ENCODE measurements at regions not wholly inside any gene's neighbourhood (a gene's known extent, or its start where the extent isn't known, plus 50 kb on each side); places are given as distances from the start of the nearest gene placed in this dataset.
"Not testable (repeated sequence)": the region's sequence is repeated elsewhere in the genome, so short reads cannot be mapped to it uniquely, and the experiment has no call there.

DNA sequence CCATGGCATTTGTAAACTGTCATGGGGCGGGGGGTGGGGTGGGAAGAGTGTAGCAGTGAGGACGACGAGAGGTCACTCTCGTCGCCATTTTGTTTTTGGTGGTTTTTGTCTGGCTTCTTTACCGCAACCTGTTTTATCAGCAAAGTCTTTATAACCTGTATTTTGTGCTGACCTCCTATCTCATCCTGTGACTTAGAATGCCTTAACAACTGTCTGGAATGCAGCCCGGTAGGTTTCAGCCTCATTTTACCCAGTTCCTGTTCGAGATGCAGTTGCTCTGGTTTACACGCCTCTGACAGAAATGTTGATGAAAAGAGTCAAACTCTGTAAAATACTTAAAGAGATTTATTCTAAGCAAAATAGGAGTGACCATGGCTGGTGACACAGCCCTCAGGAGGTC, 852.0 kb downstream of the DACH1 start:
- no peak for DNase-seq
- H3K36me3 ChIP-seq (ENCODE audit: control insufficient read depth, insufficient read depth, low read length) = no peaks in the 10 kb centered on the region
- H3K4me1 ChIP-seq (ENCODE audit: control insufficient read depth, insufficient read depth, low read length, poor library complexity, severe bottlenecking) = no peaks in the 10 kb centered on the region
- no peak overlapping the region for H3K27ac ChIP-seq (ENCODE audit: insufficient read depth, low read length, poor library complexity, severe bottlenecking)
- no peak overlapping the region for H3K4me3 ChIP-seq (ENCODE audit: insufficient read depth, low read depth, low read length, poor library complexity, severe bottlenecking)
- no peaks in the 10 kb centered on the region for H3K27me3 ChIP-seq (replicated peaks; ENCODE audit: control insufficient read depth, insufficient read depth, low read length, poor library complexity, severe bottlenecking)
- H3K9me3 ChIP-seq (ENCODE audit: control insufficient read depth, low read length) = no peaks in the 10 kb centered on the region

DNA sequence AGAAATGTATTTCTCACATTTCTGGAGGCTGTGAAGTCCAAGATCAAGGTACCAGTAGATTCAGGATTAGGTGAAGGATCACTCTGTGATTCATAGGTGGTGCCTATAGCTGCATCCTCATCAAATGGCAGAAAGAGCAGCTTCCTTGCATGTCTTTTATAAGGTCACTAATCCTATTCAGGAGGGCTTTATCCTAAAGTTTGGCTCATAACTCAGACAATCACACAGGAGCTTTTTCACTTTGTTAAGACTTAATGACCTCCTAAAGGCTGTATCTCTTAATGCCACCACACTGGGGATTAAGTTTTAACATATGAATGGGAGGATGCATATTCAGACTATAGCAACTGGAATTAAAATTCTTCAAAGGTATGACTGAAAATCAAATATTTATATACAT, 861.1 kb downstream of the DACH1 start:
- DNase-seq = no peak
- no peaks in the 10 kb centered on the region for H3K36me3 ChIP-seq (ENCODE audit: control insufficient read depth, insufficient read depth, low read length)
- H3K27ac ChIP-seq (ENCODE audit: insufficient read depth, low read length, poor library complexity, severe bottlenecking) = no peak overlapping the region
- H3K9me3 ChIP-seq (ENCODE audit: control insufficient read depth, low read length) = no peaks in the 10 kb centered on the region
- H3K4me1 ChIP-seq (ENCODE audit: control insufficient read depth, insufficient read depth, low read length, poor library complexity, severe bottlenecking) = no peaks in the 10 kb centered on the region
- H3K4me3 ChIP-seq (ENCODE audit: insufficient read depth, low read depth, low read length, poor library complexity, severe bottlenecking) = no peak overlapping the region
- no peaks in the 10 kb centered on the region for H3K27me3 ChIP-seq (replicated peaks; ENCODE audit: control insufficient read depth, insufficient read depth, low read length, poor library complexity, severe bottlenecking)

DNA sequence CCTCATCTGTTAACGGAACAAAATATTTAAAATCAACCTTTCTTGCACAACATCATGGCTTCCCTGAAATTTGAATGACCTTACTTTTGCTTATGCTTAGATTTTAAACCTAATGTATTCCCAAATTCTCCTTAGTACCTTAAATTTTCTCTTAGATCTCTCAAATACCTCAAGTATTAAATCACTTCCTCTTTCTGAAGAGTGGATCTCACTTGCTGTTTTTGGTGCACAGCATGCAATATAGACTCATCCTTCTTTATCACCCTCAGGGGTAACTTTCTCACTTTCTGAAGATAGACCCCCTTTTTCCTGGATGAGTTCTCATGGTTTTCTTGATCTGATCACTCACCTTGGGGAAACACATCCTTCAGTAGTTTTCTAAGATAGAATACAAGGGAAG, 871.7 kb downstream of the DACH1 start:
- H3K9me3 ChIP-seq (ENCODE audit: control insufficient read depth, low read length) = no peaks in the 10 kb centered on the region
- no peak for DNase-seq
- no peaks in the 10 kb centered on the region for H3K36me3 ChIP-seq (ENCODE audit: control insufficient read depth, insufficient read depth, low read length)
- no peak overlapping the region for H3K27ac ChIP-seq (ENCODE audit: insufficient read depth, low read length, poor library complexity, severe bottlenecking)
- no peaks in the 10 kb centered on the region for H3K27me3 ChIP-seq (replicated peaks; ENCODE audit: control insufficient read depth, insufficient read depth, low read length, poor library complexity, severe bottlenecking)
- no peak overlapping the region for H3K4me3 ChIP-seq (ENCODE audit: insufficient read depth, low read depth, low read length, poor library complexity, severe bottlenecking)
- H3K4me1 ChIP-seq (ENCODE audit: control insufficient read depth, insufficient read depth, low read length, poor library complexity, severe bottlenecking) = no peaks in the 10 kb centered on the region

DNA sequence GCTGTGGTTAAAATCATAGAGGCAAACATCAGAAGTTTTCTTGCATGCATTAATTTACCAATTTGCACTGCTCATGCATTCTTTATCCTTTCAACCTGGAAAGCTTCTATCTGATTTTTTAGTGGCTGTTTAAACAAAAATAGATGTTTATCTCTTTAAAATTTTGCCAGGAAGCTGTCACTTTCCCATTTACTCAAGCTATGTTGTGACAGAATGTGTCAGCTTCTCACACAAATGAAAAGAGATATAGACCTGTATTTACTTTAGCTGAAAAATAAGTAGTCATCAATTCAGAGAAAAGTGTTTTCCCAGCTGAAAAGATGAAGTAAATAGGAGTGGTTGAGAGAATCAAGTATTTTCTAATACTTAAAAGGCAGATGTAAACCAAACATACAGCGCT, 872.8 kb downstream of the DACH1 start:
- no peaks in the 10 kb centered on the region for H3K27me3 ChIP-seq (replicated peaks; ENCODE audit: control insufficient read depth, insufficient read depth, low read length, poor library complexity, severe bottlenecking)
- H3K36me3 ChIP-seq (ENCODE audit: control insufficient read depth, insufficient read depth, low read length) = no peaks in the 10 kb centered on the region
- no peak overlapping the region for H3K4me3 ChIP-seq (ENCODE audit: insufficient read depth, low read depth, low read length, poor library complexity, severe bottlenecking)
- H3K27ac ChIP-seq (ENCODE audit: insufficient read depth, low read length, poor library complexity, severe bottlenecking) = no peak overlapping the region
- no peak for DNase-seq
- H3K4me1 ChIP-seq (ENCODE audit: control insufficient read depth, insufficient read depth, low read length, poor library complexity, severe bottlenecking) = no peaks in the 10 kb centered on the region
- H3K9me3 ChIP-seq (ENCODE audit: control insufficient read depth, low read length) = no peaks in the 10 kb centered on the region

DNA sequence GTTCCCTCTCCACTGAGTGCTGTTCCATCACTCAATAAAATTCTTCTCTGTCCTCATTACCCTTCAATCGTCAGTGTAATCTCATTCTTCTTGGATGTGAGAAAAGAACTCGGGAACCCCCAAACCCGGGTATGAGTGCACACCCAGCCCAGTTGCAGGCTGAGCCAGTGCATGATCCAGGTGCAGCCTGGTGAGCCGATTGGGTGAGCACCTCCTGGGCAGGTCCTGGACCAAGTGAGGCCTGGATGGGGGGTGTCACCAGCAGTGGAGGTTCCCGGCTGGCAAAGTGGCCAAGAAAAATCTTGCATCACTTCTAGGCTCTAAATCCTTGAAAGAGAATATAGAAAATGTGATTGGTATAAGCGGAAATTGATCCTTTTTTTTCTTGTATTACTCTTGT, 878.8 kb upstream of the KLHL1 start:
- Histone ChIP-seq H3K27ac (ENCODE audit: insufficient read depth, low read length, poor library complexity, severe bottlenecking) (no peak overlapping the region), H3K36me3 (ENCODE audit: control insufficient read depth, insufficient read depth, low read length) (no peaks in the 10 kb centered on the region)

DNA sequence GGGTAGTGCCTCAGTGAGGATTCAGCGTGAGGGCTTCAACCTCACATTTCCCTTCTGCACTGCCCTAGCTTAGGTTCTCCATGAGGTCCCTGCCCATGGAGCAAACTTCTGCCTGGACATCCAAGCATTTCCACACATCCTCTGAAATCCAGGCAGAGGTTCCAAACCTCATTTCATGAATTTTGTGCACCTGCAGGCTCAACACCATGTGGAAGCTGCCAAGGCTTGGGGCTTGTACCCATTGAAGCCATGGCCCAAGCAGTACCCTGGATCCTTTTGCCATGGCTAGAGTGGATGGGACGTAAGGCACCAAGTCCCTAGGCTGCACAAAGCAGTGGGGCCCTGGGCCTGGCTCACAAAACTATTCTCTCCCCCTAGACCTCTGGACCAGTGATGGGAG, 877.1 kb upstream of the KLHL1 start:
- H3K36me3 ChIP-seq (ENCODE audit: control insufficient read depth, insufficient read depth, low read length) = no peaks in the 10 kb centered on the region
- H3K4me1 ChIP-seq (ENCODE audit: control insufficient read depth, insufficient read depth, low read length, poor library complexity, severe bottlenecking) = no peaks in the 10 kb centered on the region
- H3K27ac ChIP-seq (ENCODE audit: insufficient read depth, low read length, poor library complexity, severe bottlenecking) = no peak overlapping the region
- no peak for DNase-seq
- no peaks in the 10 kb centered on the region for H3K9me3 ChIP-seq (ENCODE audit: control insufficient read depth, low read length)
- H3K27me3 ChIP-seq (replicated peaks; ENCODE audit: control insufficient read depth, insufficient read depth, low read length, poor library complexity, severe bottlenecking) = no peaks in the 10 kb centered on the region
- no peak overlapping the region for H3K4me3 ChIP-seq (ENCODE audit: insufficient read depth, low read depth, low read length, poor library complexity, severe bottlenecking)

More for the DNA sequence above, 878.8 kb upstream of the KLHL1 start:
- H3K27me3 ChIP-seq (replicated peaks; ENCODE audit: control insufficient read depth, insufficient read depth, low read length, poor library complexity, severe bottlenecking) = no peaks in the 10 kb centered on the region
- no peak overlapping the region for H3K4me3 ChIP-seq (ENCODE audit: insufficient read depth, low read depth, low read length, poor library complexity, severe bottlenecking)
- DNase-seq = no peak
- no peaks in the 10 kb centered on the region for H3K9me3 ChIP-seq (ENCODE audit: control insufficient read depth, low read length)
- no peaks in the 10 kb centered on the region for H3K4me1 ChIP-seq (ENCODE audit: control insufficient read depth, insufficient read depth, low read length, poor library complexity, severe bottlenecking)

DNA sequence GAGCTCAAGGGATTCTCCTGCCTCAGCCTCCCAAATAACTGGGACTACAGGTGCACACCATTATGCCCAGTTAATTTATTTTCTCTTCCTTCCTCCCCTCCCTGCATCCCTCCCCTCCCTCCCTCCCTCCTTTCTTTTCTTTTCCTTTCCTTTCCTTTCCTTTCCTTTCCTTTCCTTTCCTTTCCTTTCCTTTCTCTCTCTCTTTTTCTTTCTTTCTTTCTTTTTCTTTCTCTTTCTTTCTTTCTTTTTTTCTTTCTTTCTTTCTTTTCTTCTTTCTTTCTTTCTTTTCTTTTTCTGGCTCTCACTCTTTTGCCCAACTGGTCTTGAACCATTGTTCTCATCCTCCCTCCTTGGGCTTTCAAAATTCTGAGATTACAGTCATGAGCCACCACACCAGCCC, 873.0 kb upstream of the KLHL1 start:
- DNase-seq; H3K4me3 ChIP-seq (ENCODE audit: insufficient read depth, low read depth, low read length, poor library complexity, severe bottlenecking); H3K36me3 ChIP-seq (ENCODE audit: control insufficient read depth, insufficient read depth, low read length); H3K27ac ChIP-seq (ENCODE audit: insufficient read depth, low read length, poor library complexity, severe bottlenecking); H3K27me3 ChIP-seq (replicated peaks; ENCODE audit: control insufficient read depth, insufficient read depth, low read length, poor library complexity, severe bottlenecking); H3K4me1 ChIP-seq (ENCODE audit: control insufficient read depth, insufficient read depth, low read length, poor library complexity, severe bottlenecking); H3K9me3 ChIP-seq (ENCODE audit: control insufficient read depth, low read length): not testable (repeated sequence)

DNA sequence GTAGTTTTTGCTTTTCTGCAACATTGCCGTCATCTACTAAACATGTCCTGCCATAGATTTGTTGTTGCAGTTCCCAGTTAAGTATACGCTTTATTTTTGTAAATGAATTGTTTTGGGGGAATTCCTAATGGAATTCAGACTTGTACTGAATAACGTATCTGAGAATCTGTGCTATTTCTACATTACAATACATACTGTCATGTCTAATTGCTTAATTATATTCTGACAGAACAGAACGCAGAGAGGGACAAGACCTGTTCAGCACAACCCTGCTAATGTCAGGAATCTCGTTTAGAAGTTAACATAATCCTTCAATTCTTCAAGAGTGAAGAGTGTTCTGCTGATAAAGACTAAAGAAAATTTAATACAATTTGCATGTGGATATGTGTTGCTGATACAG, 861.1 kb upstream of the KLHL1 start:
- Histone ChIP-seq H3K36me3 (ENCODE audit: control insufficient read depth, insufficient read depth, low read length) (no peaks in the 10 kb centered on the region), H3K9me3 (ENCODE audit: control insufficient read depth, low read length) (no peaks in the 10 kb centered on the region), H3K27me3 (replicated peaks; ENCODE audit: control insufficient read depth, insufficient read depth, low read length, poor library complexity, severe bottlenecking) (no peaks in the 10 kb centered on the region), H3K4me1 (ENCODE audit: control insufficient read depth, insufficient read depth, low read length, poor library complexity, severe bottlenecking) (no peaks in the 10 kb centered on the region), H3K4me3 (ENCODE audit: insufficient read depth, low read depth, low read length, poor library complexity, severe bottlenecking) (no peak overlapping the region), H3K27ac (ENCODE audit: insufficient read depth, low read length, poor library complexity, severe bottlenecking) (no peak overlapping the region)
- DNase-seq = no peak

DNA sequence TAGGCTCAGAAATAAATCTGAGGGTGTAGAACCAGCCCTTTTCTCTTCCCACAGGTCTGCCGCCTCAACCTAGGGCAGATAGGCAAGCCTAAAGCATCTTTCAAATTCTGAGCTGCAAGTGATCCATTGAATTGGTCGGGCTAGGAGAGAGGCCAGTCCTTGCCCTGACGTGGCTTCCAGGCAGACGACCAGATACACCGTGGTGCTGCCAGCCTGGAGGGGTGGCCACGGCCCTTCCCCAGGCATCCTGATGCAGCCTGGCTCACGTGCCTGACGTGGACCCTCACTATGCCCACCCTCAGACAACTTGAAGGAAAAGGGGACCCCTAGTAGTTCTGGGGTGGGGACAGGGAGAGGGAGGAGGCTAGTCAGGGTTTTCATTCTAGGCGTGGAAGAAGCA, 859.3 kb upstream of the KLHL1 start:
- H3K27me3 ChIP-seq (replicated peaks; ENCODE audit: control insufficient read depth, insufficient read depth, low read length, poor library complexity, severe bottlenecking) = no peaks in the 10 kb centered on the region
- DNase-seq = no peak
- H3K4me1 ChIP-seq (ENCODE audit: control insufficient read depth, insufficient read depth, low read length, poor library complexity, severe bottlenecking) = no peaks in the 10 kb centered on the region
- H3K4me3 ChIP-seq (ENCODE audit: insufficient read depth, low read depth, low read length, poor library complexity, severe bottlenecking) = no peak overlapping the region
- no peaks in the 10 kb centered on the region for H3K36me3 ChIP-seq (ENCODE audit: control insufficient read depth, insufficient read depth, low read length)
- H3K9me3 ChIP-seq (ENCODE audit: control insufficient read depth, low read length) = no peaks in the 10 kb centered on the region
- H3K27ac ChIP-seq (ENCODE audit: insufficient read depth, low read length, poor library complexity, severe bottlenecking) = no peak overlapping the region

DNA sequence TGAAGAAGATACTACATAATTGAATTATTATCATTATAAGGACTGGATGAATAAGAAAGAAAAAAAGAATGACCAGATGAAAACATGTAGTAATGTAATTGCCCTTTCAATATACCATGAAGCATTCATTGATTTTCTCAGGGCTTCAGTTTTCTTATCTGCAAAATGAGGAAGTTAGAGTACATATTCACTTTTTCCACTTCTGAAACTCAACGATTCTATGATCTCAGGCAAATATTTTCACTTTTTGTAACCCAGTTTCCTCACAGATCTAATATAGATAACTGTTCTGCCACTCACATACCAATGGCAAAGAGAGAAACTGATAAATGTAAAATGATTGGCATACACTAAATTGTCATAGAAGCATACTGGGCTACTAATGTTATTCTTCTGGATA, 856.6 kb upstream of the KLHL1 start:
- no peak overlapping the region for H3K4me3 ChIP-seq (ENCODE audit: insufficient read depth, low read depth, low read length, poor library complexity, severe bottlenecking)

DNA sequence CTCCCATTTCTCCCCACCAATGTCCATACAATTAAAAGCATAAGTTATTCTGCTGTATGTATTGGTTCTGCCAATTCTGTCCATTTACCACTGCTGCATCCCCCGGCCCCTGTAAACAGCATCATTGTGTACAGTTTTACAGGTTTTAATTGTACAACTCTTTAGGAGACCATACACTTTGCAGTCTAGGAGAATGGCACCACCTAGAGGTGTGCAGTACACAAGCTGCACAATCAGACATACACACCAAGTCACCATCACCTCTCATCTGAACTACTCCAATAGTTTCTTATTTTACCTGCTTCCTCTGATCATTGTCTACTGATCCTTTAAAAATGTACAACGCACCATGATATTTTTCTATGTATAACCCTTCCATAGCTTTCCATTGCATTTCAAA, 855.9 kb upstream of the KLHL1 start:
- no peak for DNase-seq
- Histone ChIP-seq H3K4me3 (ENCODE audit: insufficient read depth, low read depth, low read length, poor library complexity, severe bottlenecking) (no peak overlapping the region), H3K27ac (ENCODE audit: insufficient read depth, low read length, poor library complexity, severe bottlenecking) (no peak overlapping the region), H3K4me1 (ENCODE audit: control insufficient read depth, insufficient read depth, low read length, poor library complexity, severe bottlenecking) (no peaks in the 10 kb centered on the region), H3K36me3 (ENCODE audit: control insufficient read depth, insufficient read depth, low read length) (no peaks in the 10 kb centered on the region), H3K27me3 (replicated peaks; ENCODE audit: control insufficient read depth, insufficient read depth, low read length, poor library complexity, severe bottlenecking) (no peaks in the 10 kb centered on the region), H3K9me3 (ENCODE audit: control insufficient read depth, low read length) (no peaks in the 10 kb centered on the region)

More for the DNA sequence above, 856.6 kb upstream of the KLHL1 start:
- Histone ChIP-seq H3K9me3 (ENCODE audit: control insufficient read depth, low read length) (no peaks in the 10 kb centered on the region), H3K27me3 (replicated peaks; ENCODE audit: control insufficient read depth, insufficient read depth, low read length, poor library complexity, severe bottlenecking) (no peaks in the 10 kb centered on the region), H3K27ac (ENCODE audit: insufficient read depth, low read length, poor library complexity, severe bottlenecking) (no peak overlapping the region), H3K4me1 (ENCODE audit: control insufficient read depth, insufficient read depth, low read length, poor library complexity, severe bottlenecking) (no peaks in the 10 kb centered on the region), H3K36me3 (ENCODE audit: control insufficient read depth, insufficient read depth, low read length) (no peaks in the 10 kb centered on the region)
- no peak for DNase-seq
